Fibroblast of lung (primary cell): ENCODE measurements at regions not wholly inside any gene's neighbourhood (a gene's known extent, or its start where the extent isn't known, plus 50 kb on each side); places are given as distances from the start of the nearest gene placed in this dataset.

Source experiments
- DNase-seq, 2 donors: peaks; one replicate each; pipeline versions ENCODE4 v3.0.0 to v3.0.0-alpha.2; 2010; ENCODE audit warnings: low read depth in 2 of 2
- H2AFZ ChIP-seq: 2 replicates; pipeline ENCODE4 v1.5.1; 2012; ENCODE audit warnings: low read length, control low read depth, inconsistent platforms
- H3K27ac ChIP-seq: 2 replicates; pipeline ENCODE4 v1.5.1; 2011; ENCODE audit warnings: low read length, control low read depth; ENCODE audit not compliant: insufficient read depth
- H3K27me3 ChIP-seq: 2 replicates; pipeline ENCODE4 v1.5.1; 2011; ENCODE audit warnings: mild to moderate bottlenecking, low read length; ENCODE audit not compliant: control insufficient read depth, insufficient read depth
- H3K36me3 ChIP-seq: 2 replicates; pipeline ENCODE4 v1.5.1; 2011; ENCODE audit warnings: low read length; ENCODE audit not compliant: control insufficient read depth, insufficient read depth
- H3K4me1 ChIP-seq: 2 replicates; pipeline ENCODE4 v1.5.1; 2011; ENCODE audit warnings: low read length; ENCODE audit not compliant: control insufficient read depth, insufficient read depth; ENCODE audit errors: extremely low read depth
- H3K4me2 ChIP-seq: 2 replicates; pipeline ENCODE4 v1.5.1; 2011; ENCODE audit warnings: low read length, control low read depth; ENCODE audit not compliant: insufficient read depth; ENCODE audit errors: extremely low read depth
- H3K4me3 ChIP-seq, 4 experiments: fragments of 200-600 bp in 1 of 4; sonication (generic) in 1 of 4; replicated peaks in 1 of 4; 2 replicates each; pipeline ENCODE4 v1.5.1; 2011 to 2016; ENCODE audit warnings: low read length in 4 of 4, low read depth in 3 of 4, mild to moderate bottlenecking in 3 of 4, control low read depth in 2 of 4, inconsistent platforms in 1 of 4, mixed read lengths in 1 of 4; ENCODE audit not compliant: insufficient read depth in 1 of 4; ENCODE audit errors: control extremely low read depth in 1 of 4
- H3K79me2 ChIP-seq: 2 replicates; pipeline ENCODE4 v1.5.1; 2012; ENCODE audit warnings: mild to moderate bottlenecking, low read length, inconsistent platforms; ENCODE audit not compliant: control insufficient read depth, insufficient read depth
- H3K9ac ChIP-seq: 2 replicates; pipeline ENCODE4 v1.5.1; 2011; ENCODE audit warnings: mild to moderate bottlenecking, low read length, control low read depth; ENCODE audit not compliant: insufficient read depth
- H3K9me3 ChIP-seq: 2 replicates; pipeline ENCODE4 v1.5.1; 2012; ENCODE audit warnings: low read depth, low read length; ENCODE audit not compliant: control insufficient read depth, insufficient read depth
- H4K20me1 ChIP-seq: 2 replicates; pipeline ENCODE4 v1.5.1; 2011; ENCODE audit warnings: low read length; ENCODE audit not compliant: control insufficient read depth, insufficient read depth; ENCODE audit errors: extremely low read depth
- CTCF ChIP-seq, 2 donors: IDR thresholded peaks in 1 of 2; conservative IDR thresholded peaks in 1 of 2; 1 replicate in 1 of 2; 2 replicates in 1 of 2; pipeline ENCODE4 v1.5.1; 2011 to 2012; ENCODE audit warnings: low read length in 2 of 2, control low read depth in 1 of 2, inconsistent platforms in 1 of 2, low read depth in 1 of 2, mild to moderate bottlenecking in 1 of 2
- EZH2 ChIP-seq: IDR thresholded peaks from 2 replicates; pipeline ENCODE4 v1.5.1; 2012; ENCODE audit warnings: low read length, control low read depth, mild to moderate bottlenecking; ENCODE audit errors: missing control alignments

- TF ChIP-seq CTCF (conservative IDR thresholded peaks at IDR 0.05 in 1 of 2, IDR thresholded peaks at IDR 0.05 in 1 of 2; ENCODE audit: low read depth in 1 of 2, low read length in 2 of 2) (no peak), EZH2 (no peak)
- Histone ChIP-seq H3K4me3 (no peak overlapping the region), H3K4me1 (no peaks in the 10 kb centered on the region), H2AFZ (no peak overlapping the region), H3K79me2 (no peaks in the 10 kb centered on the region), H3K27ac (no peak overlapping the region), H3K36me3 (no peaks in the 10 kb centered on the region), H3K4me2 (no peak overlapping the region), H3K9ac (no peak overlapping the region), H3K27me3 (peaks cover 5% of the 10 kb centered on the region), H4K20me1 (no peaks in the 10 kb centered on the region), H3K9me3 (no peaks in the 10 kb centered on the region)
- no peak for DNase-seq
Observed at GRCh38 chr15:38745626-38746025, 181.0 kb upstream of the RASGRP1 start.

- no peak overlapping the region for H3K4me2 ChIP-seq
- peaks cover 2% of the 10 kb centered on the region for H3K27me3 ChIP-seq
- H3K4me3 ChIP-seq = no peak overlapping the region
- no peak for TF ChIP-seq EZH2
- no peak for TF ChIP-seq CTCF (conservative IDR thresholded peaks at IDR 0.05 in 1 of 2, IDR thresholded peaks at IDR 0.05 in 1 of 2; ENCODE audit: low read depth in 1 of 2, low read length in 2 of 2)
- no peak overlapping the region for H2AFZ ChIP-seq
- no peaks in the 10 kb centered on the region for H3K36me3 ChIP-seq
- peak in 1 of 2 donors; percentile 9 for DNase-seq
- H3K9ac ChIP-seq = no peak overlapping the region
- no peaks in the 10 kb centered on the region for H3K4me1 ChIP-seq
- H3K79me2 ChIP-seq = no peaks in the 10 kb centered on the region
- no peak overlapping the region for H3K27ac ChIP-seq
- no peaks in the 10 kb centered on the region for H3K9me3 ChIP-seq
- no peaks in the 10 kb centered on the region for H4K20me1 ChIP-seq
Observed at GRCh38 chr15:38746211-38746610, 181.6 kb upstream of the RASGRP1 start.

GRCh38 chr15:38748710-38749109 lies 184.1 kb upstream of the RASGRP1 start:
- DNase-seq = no peak
- Histone ChIP-seq H3K9ac (no peak overlapping the region), H3K4me3 (no peak overlapping the region), H4K20me1 (no peaks in the 10 kb centered on the region), H3K4me2 (no peak overlapping the region), H3K36me3 (no peaks in the 10 kb centered on the region), H3K79me2 (no peaks in the 10 kb centered on the region), H3K27ac (no peak overlapping the region), H3K9me3 (no peaks in the 10 kb centered on the region), H3K27me3 (no peaks in the 10 kb centered on the region), H2AFZ (no peak overlapping the region), H3K4me1 (no peaks in the 10 kb centered on the region)
- TF ChIP-seq CTCF (conservative IDR thresholded peaks at IDR 0.05 in 1 of 2, IDR thresholded peaks at IDR 0.05 in 1 of 2; ENCODE audit: low read depth in 1 of 2, low read length in 2 of 2) (no peak), EZH2 (no peak)
